ENCODE measurements at regions not wholly inside any gene's neighbourhood (a gene's known extent, or its start where the extent isn't known, plus 50 kb on each side); places are given as distances from the start of the nearest gene placed in this dataset.
A peak's percentile ranks its signal among the peaks of the same experiment; 100 is the strongest.

DNA sequence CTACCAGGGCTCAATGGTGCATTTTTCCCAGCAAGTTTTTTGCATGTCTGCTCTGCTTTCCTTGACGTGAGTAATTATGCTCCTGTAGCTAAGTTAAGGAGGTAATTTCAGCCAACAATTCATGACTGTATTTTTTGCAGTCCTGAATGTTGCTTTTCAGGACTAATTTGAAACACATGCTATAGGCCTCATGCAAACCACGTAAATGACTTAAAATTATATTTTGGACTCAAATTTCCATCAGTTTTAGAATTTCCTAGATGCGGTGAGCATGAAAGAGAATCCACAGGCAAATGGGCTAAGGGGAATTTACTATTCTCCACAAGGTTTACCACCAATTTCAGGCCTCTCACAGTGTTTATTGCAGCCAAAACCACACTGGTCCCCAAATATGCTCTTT lies 589.9 kb upstream of the LRRTM1 start:
- Histone ChIP-seq H3K27ac (0 out of 2 replicates have a peak overlapping the region, but pooled peaks have one; percentile 55), H3K4me3 (no peak overlapping the region; the same call in 1 of the 2 replicates), H3K9ac (ENCODE audit: insufficient read length) (no peak overlapping the region), H3K36me3 (ENCODE audit: insufficient read depth, low read length) (no peaks in the 10 kb centered on the region), H3K9me3 (ENCODE audit: low read depth, low read length) (no peaks in the 10 kb centered on the region)
- TF ChIP-seq EZH2 (IDR thresholded peaks at IDR 0.05) (no peak), FOXP2 (optimal IDR thresholded peaks at IDR 0.05; ENCODE audit: control extremely low read depth, extremely low read length, insufficient read depth) (no peak), POLR2AphosphoS5 (IDR thresholded peaks at IDR 0.05; ENCODE audit: borderline replicate concordance, low read depth, low read length) (no peak)
- DNase-seq (ENCODE audit: low read depth, low spot score): no peak

DNA sequence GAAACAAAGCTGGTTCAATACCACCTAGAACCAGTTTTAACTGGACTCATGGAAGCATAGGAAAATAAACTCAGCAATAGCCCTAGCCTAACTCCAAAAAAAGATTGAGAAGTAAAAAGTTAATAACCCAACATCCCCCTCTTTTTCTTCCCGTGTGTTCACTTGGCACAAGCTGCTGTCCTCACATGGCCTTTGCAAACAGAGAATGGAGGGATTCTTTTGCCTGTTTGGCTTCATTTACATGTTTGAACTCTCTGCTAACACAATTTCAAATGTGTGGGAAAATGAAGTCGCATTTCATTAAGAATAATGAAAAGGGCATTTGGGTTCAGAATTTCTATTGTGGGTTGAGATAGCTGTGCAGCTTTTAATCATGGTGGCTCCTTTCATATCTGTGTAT lies 589.2 kb upstream of the LRRTM1 start:
- no peak overlapping the region for H3K4me3 ChIP-seq
- no peaks in the 10 kb centered on the region for H3K9me3 ChIP-seq (ENCODE audit: low read depth, low read length)
- no peak overlapping the region for H3K27ac ChIP-seq
- TF ChIP-seq FOXP2 (optimal IDR thresholded peaks at IDR 0.05; ENCODE audit: control extremely low read depth, extremely low read length, insufficient read depth) (no peak), EZH2 (IDR thresholded peaks at IDR 0.05) (no peak), POLR2AphosphoS5 (IDR thresholded peaks at IDR 0.05; ENCODE audit: borderline replicate concordance, low read depth, low read length) (no peak)
- no peaks in the 10 kb centered on the region for H3K36me3 ChIP-seq (ENCODE audit: insufficient read depth, low read length)
- DNase-seq (ENCODE audit: low read depth, low spot score): no peak
- H3K9ac ChIP-seq (ENCODE audit: insufficient read length): no peak overlapping the region

DNA sequence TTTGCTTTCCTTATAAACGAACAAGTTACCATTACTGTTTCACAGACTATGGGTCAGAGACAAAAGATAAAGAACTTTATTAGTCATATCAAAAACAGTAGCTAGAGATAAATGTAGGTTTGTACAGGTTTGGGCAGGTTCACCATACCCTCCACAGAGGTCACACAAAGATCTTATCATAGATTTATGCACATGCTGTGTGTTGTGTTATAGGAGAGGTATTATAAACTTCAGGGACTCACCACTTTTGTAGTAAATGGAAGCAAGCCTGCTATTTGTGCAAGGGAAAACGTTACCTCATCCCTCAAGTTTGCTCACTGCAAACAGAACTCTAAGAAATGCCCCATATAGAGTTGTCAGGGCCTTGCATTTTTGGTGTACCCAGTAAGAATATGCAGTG lies 584.5 kb upstream of the LRRTM1 start:
- no peaks in the 10 kb centered on the region for H3K36me3 ChIP-seq (ENCODE audit: insufficient read depth, low read length)
- TF ChIP-seq EZH2 (IDR thresholded peaks at IDR 0.05) (no peak), POLR2AphosphoS5 (IDR thresholded peaks at IDR 0.05; ENCODE audit: borderline replicate concordance, low read depth, low read length) (no peak), FOXP2 (optimal IDR thresholded peaks at IDR 0.05; ENCODE audit: control extremely low read depth, extremely low read length, insufficient read depth) (no peak)

DNA sequence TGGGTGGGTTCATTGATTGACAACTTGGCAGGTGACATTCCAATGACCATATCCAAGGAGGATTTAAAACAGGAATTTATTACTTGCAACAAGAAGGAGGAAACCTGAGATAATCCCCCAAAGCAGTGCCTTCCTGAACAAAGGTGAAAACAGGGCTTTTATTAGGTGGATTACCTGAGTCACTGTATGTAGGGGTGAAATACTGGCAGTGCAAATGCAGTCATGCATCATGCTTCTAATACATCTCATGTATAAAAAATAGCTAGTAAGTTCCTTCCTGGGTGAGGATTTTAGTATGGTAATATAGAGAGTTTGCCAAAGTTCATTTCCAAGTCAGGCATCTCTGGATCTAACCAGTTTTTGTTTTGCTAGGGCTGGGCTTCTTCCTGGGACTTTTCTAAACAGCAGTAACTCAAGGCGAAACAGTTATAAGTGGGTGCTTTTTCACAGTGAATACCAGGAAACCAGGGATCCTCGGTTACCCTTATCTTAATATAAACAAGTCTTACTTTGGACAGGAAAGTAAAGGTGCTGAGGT lies 583.4 kb upstream of the LRRTM1 start:
- Histone ChIP-seq H3K27ac (no peak overlapping the region), H3K36me3 (ENCODE audit: insufficient read depth, low read length) (no peaks in the 10 kb centered on the region), H3K9me3 (ENCODE audit: low read depth, low read length) (no peaks in the 10 kb centered on the region), H3K4me3 (no peak overlapping the region), H3K9ac (ENCODE audit: insufficient read length) (no peak overlapping the region)
- no peak for DNase-seq (ENCODE audit: low read depth, low spot score)
- no peak for TF ChIP-seq FOXP2 (optimal IDR thresholded peaks at IDR 0.05; ENCODE audit: control extremely low read depth, extremely low read length, insufficient read depth)
- TF ChIP-seq POLR2AphosphoS5 (IDR thresholded peaks at IDR 0.05; ENCODE audit: borderline replicate concordance, low read depth, low read length): no peak
- TF ChIP-seq EZH2 (IDR thresholded peaks at IDR 0.05): no peak

More for the DNA sequence above, 584.5 kb upstream of the LRRTM1 start:
- no peak overlapping the region for H3K9ac ChIP-seq (ENCODE audit: insufficient read length)
- H3K4me3 ChIP-seq: no peak overlapping the region
- no peak for DNase-seq (ENCODE audit: low read depth, low spot score)
- H3K9me3 ChIP-seq (ENCODE audit: low read depth, low read length): no peaks in the 10 kb centered on the region
- H3K27ac ChIP-seq: no peak overlapping the region

DNA sequence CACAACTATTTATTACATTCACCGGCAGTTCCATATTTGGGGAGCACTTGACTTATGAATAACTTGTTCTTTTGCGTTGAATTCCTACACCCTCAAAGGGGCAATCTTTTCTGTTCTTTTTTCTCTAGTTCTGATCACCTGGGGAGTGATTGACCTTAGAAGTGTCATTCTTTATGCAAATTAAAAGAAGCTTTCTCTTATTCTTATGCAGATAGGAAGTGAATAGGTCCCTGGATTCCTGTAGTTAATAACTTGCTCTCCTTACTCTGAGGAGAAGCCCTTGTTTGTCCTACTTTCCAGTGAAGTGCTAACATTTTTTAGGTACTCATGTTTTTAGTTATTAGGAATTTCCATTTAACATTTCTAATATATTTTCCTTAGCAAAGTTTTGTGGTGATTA lies 569.8 kb upstream of the LRRTM1 start:
- no peak for DNase-seq (ENCODE audit: low read depth, low spot score)
- H3K9ac ChIP-seq (ENCODE audit: insufficient read length): no peak overlapping the region
- no peaks in the 10 kb centered on the region for H3K9me3 ChIP-seq (ENCODE audit: low read depth, low read length)
- TF ChIP-seq FOXP2 (optimal IDR thresholded peaks at IDR 0.05; ENCODE audit: control extremely low read depth, extremely low read length, insufficient read depth) (no peak), POLR2AphosphoS5 (IDR thresholded peaks at IDR 0.05; ENCODE audit: borderline replicate concordance, low read depth, low read length) (no peak), EZH2 (IDR thresholded peaks at IDR 0.05) (no peak)
- H3K4me3 ChIP-seq: no peak overlapping the region
- H3K27ac ChIP-seq: no peak overlapping the region
- no peaks in the 10 kb centered on the region for H3K36me3 ChIP-seq (ENCODE audit: insufficient read depth, low read length)

DNA sequence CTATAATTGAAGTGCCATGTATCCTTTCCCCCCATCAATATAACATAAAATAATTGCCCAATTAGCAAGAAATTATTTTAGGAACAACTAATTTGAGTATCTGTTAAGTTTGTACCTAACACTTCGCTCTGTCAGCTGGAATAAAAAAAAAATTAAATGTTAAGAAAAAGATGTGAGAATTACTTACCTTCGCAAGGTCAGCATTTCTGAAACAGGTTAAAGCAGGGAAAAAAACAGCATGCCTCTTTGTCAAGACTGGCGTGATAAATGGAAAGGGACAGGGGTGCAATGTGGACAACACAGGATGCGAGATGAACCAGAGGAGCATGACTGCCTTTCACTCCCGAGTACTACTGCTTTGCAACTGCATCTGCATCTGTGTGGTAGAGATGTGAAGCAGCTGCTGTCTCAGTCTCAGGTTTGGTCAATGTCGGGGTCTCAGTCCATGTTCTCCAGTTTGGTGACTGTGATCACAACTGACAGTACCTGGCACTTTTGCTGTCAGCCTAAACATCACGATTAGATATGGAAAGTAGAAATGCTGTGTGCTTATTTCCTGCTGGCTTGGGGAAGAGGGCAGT lies 565.4 kb upstream of the LRRTM1 start:
- H3K9ac ChIP-seq (ENCODE audit: insufficient read length): no peak overlapping the region
- H3K36me3 ChIP-seq (ENCODE audit: insufficient read depth, low read length): no peaks in the 10 kb centered on the region
- no peak for TF ChIP-seq EZH2 (IDR thresholded peaks at IDR 0.05)
- no peak for TF ChIP-seq FOXP2 (optimal IDR thresholded peaks at IDR 0.05; ENCODE audit: control extremely low read depth, extremely low read length, insufficient read depth)
- no peak for TF ChIP-seq POLR2AphosphoS5 (IDR thresholded peaks at IDR 0.05; ENCODE audit: borderline replicate concordance, low read depth, low read length)
- no peak for DNase-seq (ENCODE audit: low read depth, low spot score)
- H3K9me3 ChIP-seq (ENCODE audit: low read depth, low read length): no peaks in the 10 kb centered on the region
- H3K4me3 ChIP-seq: no peak overlapping the region
- H3K27ac ChIP-seq: no peak overlapping the region

DNA sequence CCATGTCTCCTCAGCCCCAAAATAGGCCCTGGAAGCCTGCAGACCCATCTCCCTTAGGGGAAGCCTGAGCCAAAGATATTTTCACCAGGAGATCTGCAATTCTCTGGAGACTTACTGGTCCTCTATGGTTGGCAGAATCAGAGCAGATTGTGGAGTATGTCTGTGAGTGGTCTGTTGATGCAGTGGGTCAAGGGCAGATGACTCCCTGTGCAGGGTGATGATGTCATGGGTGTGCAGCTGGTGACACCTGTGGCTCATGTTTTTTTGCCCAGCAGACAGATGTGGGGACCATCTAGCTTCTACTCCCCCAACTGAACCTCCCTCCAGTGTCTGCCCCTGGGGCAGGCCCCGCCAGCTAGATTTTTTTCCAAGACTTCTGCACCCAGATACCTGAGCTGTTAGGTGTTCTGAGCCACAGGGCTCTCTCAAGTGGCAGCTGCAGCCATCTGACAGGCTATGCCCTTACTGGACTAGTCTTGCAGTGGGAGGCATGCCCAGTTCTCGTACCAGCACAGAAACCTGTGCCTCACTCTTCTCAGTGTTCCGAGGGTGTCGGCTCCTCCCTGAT lies 558.7 kb upstream of the LRRTM1 start:
- Histone ChIP-seq H3K9ac (ENCODE audit: insufficient read length) (no peak overlapping the region), H3K36me3 (ENCODE audit: insufficient read depth, low read length) (no peaks in the 10 kb centered on the region), H3K27ac (no peak overlapping the region), H3K4me3 (no peak overlapping the region), H3K9me3 (ENCODE audit: low read depth, low read length) (no peaks in the 10 kb centered on the region)
- no peak for DNase-seq (ENCODE audit: low read depth, low spot score)
- TF ChIP-seq EZH2 (IDR thresholded peaks at IDR 0.05): no peak
- TF ChIP-seq FOXP2 (optimal IDR thresholded peaks at IDR 0.05; ENCODE audit: control extremely low read depth, extremely low read length, insufficient read depth): no peak

DNA sequence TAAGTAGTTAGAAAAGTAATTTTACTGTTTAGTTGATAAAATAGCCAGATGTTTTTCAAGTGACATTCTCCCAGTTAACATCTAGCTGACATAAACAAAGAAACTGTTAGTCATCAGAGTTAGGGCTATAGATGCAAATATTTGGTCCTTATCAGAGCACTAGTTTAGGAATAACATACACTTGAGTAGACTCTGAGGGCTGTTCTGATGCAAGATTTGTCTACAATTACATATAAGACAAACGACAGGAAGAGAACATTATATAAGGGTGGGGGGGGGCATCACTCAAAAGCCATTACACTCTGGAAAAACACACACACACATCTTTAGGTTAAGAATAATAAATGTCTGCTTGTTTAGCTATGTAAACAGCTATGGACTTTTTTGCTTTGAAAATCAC lies 554.4 kb upstream of the LRRTM1 start:
- DNase-seq (ENCODE audit: low read depth, low spot score): no peak
- no peaks in the 10 kb centered on the region for H3K36me3 ChIP-seq (ENCODE audit: insufficient read depth, low read length)
- no peaks in the 10 kb centered on the region for H3K9me3 ChIP-seq (ENCODE audit: low read depth, low read length)
- no peak overlapping the region for H3K4me3 ChIP-seq
- no peak overlapping the region for H3K9ac ChIP-seq (ENCODE audit: insufficient read length)
- H3K27ac ChIP-seq: peak overlapping the region; percentile 69; the same call in 1 of the 2 replicates
- TF ChIP-seq POLR2AphosphoS5 (IDR thresholded peaks at IDR 0.05; ENCODE audit: borderline replicate concordance, low read depth, low read length) (no peak), FOXP2 (optimal IDR thresholded peaks at IDR 0.05; ENCODE audit: control extremely low read depth, extremely low read length, insufficient read depth) (no peak), EZH2 (IDR thresholded peaks at IDR 0.05) (no peak)

All from SK-N-MC (cell line).